ENCODE measurements at regions not wholly inside any gene's neighbourhood (a gene's known extent, or its start where the extent isn't known, plus 50 kb on each side); places are given as distances from the start of the nearest gene placed in this dataset.

DNA sequence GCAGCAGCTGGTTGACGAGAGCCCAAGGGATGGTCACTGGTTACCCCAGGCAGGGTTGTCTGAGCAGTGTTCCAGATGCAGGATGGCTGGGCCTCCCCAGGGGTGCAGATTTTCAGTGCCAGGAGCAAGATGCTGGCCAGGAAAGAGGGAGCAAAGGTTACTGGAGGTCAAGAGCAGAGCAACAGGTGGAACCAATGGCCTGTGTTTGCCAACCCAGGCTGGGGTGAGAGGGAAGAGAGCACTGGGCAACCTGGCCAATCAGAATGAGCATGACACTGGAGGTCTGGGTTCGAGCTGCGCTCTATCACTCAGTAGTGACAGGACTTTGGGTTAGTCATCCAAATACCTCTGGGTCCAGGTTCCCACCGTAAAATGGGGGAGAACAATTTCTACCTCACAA, 90.6 kb upstream of the TLE3 start:
- no peak overlapping the region for H3K4me3 ChIP-seq (ENCODE audit: low read depth, low read length)
- peaks cover 36% of the 10 kb centered on the region for H3K27me3 ChIP-seq (ENCODE audit: control insufficient read depth, insufficient read depth, low read length)
- ChIA-PET CTCF (no interaction called here), POLR2A (no interaction called here)
- peaks cover 12% of the 10 kb centered on the region for H3K9me3 ChIP-seq (ENCODE audit: control insufficient read depth, insufficient read depth, low read length)
- DNase-seq (ENCODE audit: low read depth, low spot score) = no peak
- no peak for TF ChIP-seq CTCF (IDR thresholded peaks at IDR 0.05; ENCODE audit: low read depth, low read length)
- no peak overlapping the region for H3K27ac ChIP-seq (ENCODE audit: low read depth, low read length)

DNA sequence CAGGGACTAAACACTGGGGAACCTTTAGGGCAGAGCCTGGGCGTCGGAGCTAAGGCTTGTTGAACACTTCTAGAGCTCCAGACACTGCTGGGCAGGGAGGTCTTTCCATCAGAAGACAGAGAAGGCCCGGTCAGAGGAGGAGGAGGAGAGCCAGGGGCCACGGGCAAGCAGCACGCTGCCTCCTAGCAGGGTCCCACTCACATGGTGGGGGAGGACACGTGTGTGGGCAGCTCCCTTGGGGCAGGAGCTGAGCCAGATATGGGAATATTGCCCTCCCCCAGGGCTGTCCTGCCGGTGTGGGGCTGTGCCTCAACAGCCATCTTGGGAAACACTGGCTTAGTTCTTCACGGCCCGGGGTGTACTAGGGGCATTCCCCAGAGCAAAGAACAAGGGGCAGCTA, 89.6 kb upstream of the TLE3 start:
- CTCF ChIA-PET = interaction anchor here (0.8 kb wide), 1 partner anchor 301 kb away, joined by 3 read pairs; no protein-coding TSS in a partner anchor
- TF ChIP-seq CTCF (IDR thresholded peaks at IDR 0.05; ENCODE audit: low read depth, low read length) = no peak
- no peak for DNase-seq (ENCODE audit: low read depth, low spot score)
- Histone ChIP-seq H3K27me3 (ENCODE audit: control insufficient read depth, insufficient read depth, low read length) (peaks cover 40% of the 10 kb centered on the region), H3K27ac (ENCODE audit: low read depth, low read length) (no peak overlapping the region), H3K4me3 (ENCODE audit: low read depth, low read length) (no peak overlapping the region), H3K9me3 (ENCODE audit: control insufficient read depth, insufficient read depth, low read length) (peaks cover 12% of the 10 kb centered on the region)
- POLR2A ChIA-PET = no interaction called here

DNA sequence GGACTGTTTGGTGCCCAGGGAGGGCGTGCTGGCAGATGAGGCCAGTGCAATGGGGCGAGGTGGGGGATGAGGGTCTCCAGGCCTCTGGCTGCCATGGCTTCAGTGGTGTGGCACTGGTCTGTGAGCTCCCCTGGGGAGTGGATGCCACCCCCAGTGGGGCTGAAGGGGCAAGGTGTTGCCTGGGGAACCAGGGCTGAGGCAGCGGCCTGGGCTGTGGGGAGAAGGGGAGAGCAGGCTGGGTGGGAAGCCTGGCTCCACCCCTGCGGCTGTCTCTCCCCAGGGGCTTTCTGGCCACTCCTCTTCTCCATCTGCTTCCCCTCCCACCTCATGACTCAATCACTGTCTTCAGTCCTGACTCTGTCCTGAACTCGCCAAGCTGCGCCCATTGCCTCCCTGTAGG, 88.4 kb upstream of the TLE3 start:
- ChIA-PET CTCF (interaction anchor here (0.6 kb wide), 1 partner anchor 9 kb away, joined by 3 read pairs; no protein-coding TSS in a partner anchor), POLR2A (no interaction called here)
- TF ChIP-seq CTCF (IDR thresholded peaks at IDR 0.05; ENCODE audit: low read depth, low read length) = no peak
- no peak for DNase-seq (ENCODE audit: low read depth, low spot score)
- peaks cover 41% of the 10 kb centered on the region for H3K27me3 ChIP-seq (ENCODE audit: control insufficient read depth, insufficient read depth, low read length)
- no peak overlapping the region for H3K27ac ChIP-seq (ENCODE audit: low read depth, low read length)
- H3K4me3 ChIP-seq (ENCODE audit: low read depth, low read length) = no peak overlapping the region
- peaks cover 2% of the 10 kb centered on the region for H3K9me3 ChIP-seq (ENCODE audit: control insufficient read depth, insufficient read depth, low read length)

GRCh38 chr15:70185251-70185711, 87.6 kb upstream of the TLE3 start:
- ChIA-PET CTCF (no interaction called here), POLR2A (no interaction called here)
- no peak for DNase-seq (ENCODE audit: low read depth, low spot score)
- Histone ChIP-seq H3K27ac (ENCODE audit: low read depth, low read length) (no peak overlapping the region), H3K4me3 (ENCODE audit: low read depth, low read length) (no peak overlapping the region), H3K27me3 (ENCODE audit: control insufficient read depth, insufficient read depth, low read length) (peaks cover 49% of the 10 kb centered on the region), H3K9me3 (ENCODE audit: control insufficient read depth, insufficient read depth, low read length) (no peaks in the 10 kb centered on the region)
- no peak for TF ChIP-seq CTCF (IDR thresholded peaks at IDR 0.05; ENCODE audit: low read depth, low read length)

- no peak for TF ChIP-seq CTCF (IDR thresholded peaks at IDR 0.05; ENCODE audit: low read depth, low read length)
- no peak for DNase-seq (ENCODE audit: low read depth, low spot score)
- Histone ChIP-seq H3K27ac (ENCODE audit: low read depth, low read length) (no peak overlapping the region), H3K27me3 (ENCODE audit: control insufficient read depth, insufficient read depth, low read length) (peaks cover 48% of the 10 kb centered on the region), H3K9me3 (ENCODE audit: control insufficient read depth, insufficient read depth, low read length) (no peaks in the 10 kb centered on the region), H3K4me3 (ENCODE audit: low read depth, low read length) (no peak overlapping the region)
- ChIA-PET POLR2A (no interaction called here), CTCF (no interaction called here)
These were observed 85.4 kb upstream of the TLE3 start for GRCh38 chr15:70182858-70183695.

Measured in AG04450 (cell line).